HAP-1 (cell line): ENCODE measurements at regions not wholly inside any gene's neighbourhood (a gene's known extent, or its start where the extent isn't known, plus 50 kb on each side); places are given as distances from the start of the nearest gene placed in this dataset.

Source experiments
- DNase-seq, 2 experiments: peaks; one replicate each; pipeline ENCODE4 v3.0.0-alpha.2; 2016 to 2020; ENCODE audit warnings: low spot score in 2 of 2
- H3K27me3 ChIP-seq: fragments of 250-450 bp; sonication (Bioruptor Pico); 2 replicates; pipeline ENCODE4 v1.5.1; 2020; ENCODE audit warnings: low read depth, mild to moderate bottlenecking, moderate library complexity
- H3K36me3 ChIP-seq: fragments of 250-450 bp; sonication (Bioruptor Pico); replicated peaks from 2 replicates; pipeline ENCODE4 v1.5.1; 2020; ENCODE audit warnings: mild to moderate bottlenecking
- H3K4me1 ChIP-seq: fragments of 250-450 bp; sonication (Bioruptor Pico); 2 replicates; pipeline ENCODE4 v1.5.1; 2020; ENCODE audit warnings: mild to moderate bottlenecking
- H3K4me3 ChIP-seq: fragments of 250-450 bp; sonication (Bioruptor Pico); 2 replicates; pipeline ENCODE4 v1.5.1; 2020; ENCODE audit warnings: mild to moderate bottlenecking, moderate library complexity
- H3K9me3 ChIP-seq: fragments of 250-450 bp; sonication (Bioruptor Pico); 2 replicates; pipeline ENCODE4 v1.5.1; 2020; ENCODE audit warnings: mild to moderate bottlenecking, moderate library complexity
- in situ Hi-C: fragments of 300-500 bp; cut with MboI; formaldehyde crosslinking; loops from 3 replicates; pipeline ENCODE4 v1.14.3; 2020; ENCODE audit warnings: low sequenced_read_pairs, inconsistent platforms, mixed read lengths

GRCh38 chr17:13749166-13749890 lies 147.6 kb upstream of the HS3ST3A1 start:
- no peak for DNase-seq
- no peaks in the 10 kb centered on the region for H3K9me3 ChIP-seq
- in situ Hi-C loops, result no loop called here

GRCh38 chr17:13749891-13750235 lies 148.1 kb upstream of the HS3ST3A1 start:
- Histone ChIP-seq H3K9me3 (no peaks in the 10 kb centered on the region), H3K4me3 (no peak overlapping the region), H3K4me1 (no peaks in the 10 kb centered on the region), H3K27me3 (no peaks in the 10 kb centered on the region), H3K36me3 (no peaks in the 10 kb centered on the region)
- in situ Hi-C loops, result no loop called here
- DNase-seq, result no peak

More at GRCh38 chr17:13749166-13749890, 147.6 kb upstream of the HS3ST3A1 start:
- no peaks in the 10 kb centered on the region for H3K4me1 ChIP-seq
- no peaks in the 10 kb centered on the region for H3K36me3 ChIP-seq
- no peaks in the 10 kb centered on the region for H3K27me3 ChIP-seq
- no peak overlapping the region for H3K4me3 ChIP-seq

GRCh38 chr17:13750816-13751793 lies 149.4 kb upstream of the HS3ST3A1 start:
- Histone ChIP-seq H3K4me3 (no peak overlapping the region), H3K36me3 (no peaks in the 10 kb centered on the region), H3K4me1 (no peaks in the 10 kb centered on the region), H3K9me3 (no peaks in the 10 kb centered on the region), H3K27me3 (no peaks in the 10 kb centered on the region)
- in situ Hi-C loops, result no loop called here
- DNase-seq, result no peak

- Histone ChIP-seq H3K9me3 (no peaks in the 10 kb centered on the region), H3K4me3 (no peak overlapping the region), H3K27me3 (no peaks in the 10 kb centered on the region), H3K4me1 (no peaks in the 10 kb centered on the region), H3K36me3 (no peaks in the 10 kb centered on the region)
- in situ Hi-C loops, result no loop called here
- no peak for DNase-seq
These were observed 151.4 kb upstream of the HS3ST3A1 start for GRCh38 chr17:13753154-13753553.

GRCh38 chr17:13753771-13754170 lies 152.0 kb upstream of the HS3ST3A1 start:
- in situ Hi-C loops, result no loop called here
- H3K27me3 ChIP-seq, result no peaks in the 10 kb centered on the region
- no peaks in the 10 kb centered on the region for H3K36me3 ChIP-seq
- H3K4me3 ChIP-seq, result no peak overlapping the region
- no peak for DNase-seq
- no peaks in the 10 kb centered on the region for H3K9me3 ChIP-seq
- H3K4me1 ChIP-seq, result no peaks in the 10 kb centered on the region

GRCh38 chr17:13755851-13756250 lies 154.1 kb upstream of the HS3ST3A1 start:
- DNase-seq, result no peak
- in situ Hi-C loops, result no loop called here
- H3K4me3 ChIP-seq, result no peak overlapping the region

GRCh38 chr17:13756763-13757162 lies 155.0 kb upstream of the HS3ST3A1 start:
- H3K4me1 ChIP-seq, result no peaks in the 10 kb centered on the region
- no peak for DNase-seq
- no peaks in the 10 kb centered on the region for H3K9me3 ChIP-seq
- no peaks in the 10 kb centered on the region for H3K27me3 ChIP-seq
- in situ Hi-C loops, result no loop called here
- no peak overlapping the region for H3K4me3 ChIP-seq
- no peaks in the 10 kb centered on the region for H3K36me3 ChIP-seq

More at GRCh38 chr17:13755851-13756250, 154.1 kb upstream of the HS3ST3A1 start:
- Histone ChIP-seq H3K9me3 (no peaks in the 10 kb centered on the region), H3K36me3 (no peaks in the 10 kb centered on the region), H3K4me1 (no peaks in the 10 kb centered on the region), H3K27me3 (no peaks in the 10 kb centered on the region)

GRCh38 chr17:13757871-13758270 lies 156.1 kb upstream of the HS3ST3A1 start:
- H3K27me3 ChIP-seq, result no peaks in the 10 kb centered on the region
- no peaks in the 10 kb centered on the region for H3K9me3 ChIP-seq
- no peaks in the 10 kb centered on the region for H3K4me1 ChIP-seq
- no peak overlapping the region for H3K4me3 ChIP-seq
- in situ Hi-C loops, result no loop called here
- no peaks in the 10 kb centered on the region for H3K36me3 ChIP-seq
- no peak for DNase-seq

- Histone ChIP-seq H3K9me3 (no peaks in the 10 kb centered on the region), H3K36me3 (no peaks in the 10 kb centered on the region), H3K27me3 (no peaks in the 10 kb centered on the region), H3K4me3 (no peak overlapping the region), H3K4me1 (no peaks in the 10 kb centered on the region)
- DNase-seq, result no peak
- in situ Hi-C loops, result no loop called here
These were observed 158.0 kb upstream of the HS3ST3A1 start for GRCh38 chr17:13759518-13760335.

- H3K4me3 ChIP-seq, result no peak overlapping the region
- no peaks in the 10 kb centered on the region for H3K27me3 ChIP-seq
- in situ Hi-C loops, result no loop called here
- no peak for DNase-seq
- no peaks in the 10 kb centered on the region for H3K9me3 ChIP-seq
- H3K4me1 ChIP-seq, result no peaks in the 10 kb centered on the region
- no peaks in the 10 kb centered on the region for H3K36me3 ChIP-seq
These were observed 159.4 kb upstream of the HS3ST3A1 start for GRCh38 chr17:13761038-13761603.

- Histone ChIP-seq H3K9me3 (no peaks in the 10 kb centered on the region), H3K4me3 (no peak overlapping the region), H3K36me3 (no peaks in the 10 kb centered on the region), H3K27me3 (no peaks in the 10 kb centered on the region), H3K4me1 (no peaks in the 10 kb centered on the region)
- in situ Hi-C loops, result no loop called here
- DNase-seq, result no peak
These were observed 164.0 kb upstream of the HS3ST3A1 start for GRCh38 chr17:13765701-13766100.

- Histone ChIP-seq H3K9me3 (no peaks in the 10 kb centered on the region), H3K4me1 (no peaks in the 10 kb centered on the region), H3K36me3 (no peaks in the 10 kb centered on the region), H3K4me3 (no peak overlapping the region), H3K27me3 (no peaks in the 10 kb centered on the region)
- no peak for DNase-seq
- in situ Hi-C loops, result no loop called here
These were observed 169.0 kb upstream of the HS3ST3A1 start for GRCh38 chr17:13770702-13771101.

- no peaks in the 10 kb centered on the region for H3K36me3 ChIP-seq
- DNase-seq, result no peak
- in situ Hi-C loops, result no loop called here
- no peaks in the 10 kb centered on the region for H3K4me1 ChIP-seq
- H3K27me3 ChIP-seq, result no peaks in the 10 kb centered on the region
- no peak overlapping the region for H3K4me3 ChIP-seq
- no peaks in the 10 kb centered on the region for H3K9me3 ChIP-seq
These were observed 173.7 kb upstream of the HS3ST3A1 start for GRCh38 chr17:13775450-13775849.
